ENCODE measurements at regions not wholly inside any gene's neighbourhood (a gene's known extent, or its start where the extent isn't known, plus 50 kb on each side); places are given as distances from the start of the nearest gene placed in this dataset.

GRCh38 chr6:6085928-6086668 lies 79.4 kb upstream of the NRN1 start:
- intact Hi-C loops (cut with micrococcal nuclease) = no loop called here
- Mint-ChIP-seq H3K4me1 (no peaks in the 10 kb centered on the region), H3K27ac (no peak overlapping the region), H3K27me3 (peaks cover 23% of the 10 kb centered on the region), H3K4me3 (no peak overlapping the region), H3K9me3 (ENCODE audit: insufficient read depth) (peaks cover 9% of the 10 kb centered on the region)
- no peak overlapping the region for H2AFZ ChIP-seq (ENCODE audit: insufficient read depth, low read depth, low read length, poor library complexity, severe bottlenecking)
- DNase-seq = no peak
- WGBS (ENCODE audit: insufficient coverage) = no CpG with 5 or more reads among the region's 4 CpGs
- H3K9ac ChIP-seq (ENCODE audit: low read length) = no peak overlapping the region
- H3K79me2 ChIP-seq (ENCODE audit: control insufficient read depth, insufficient read depth, low read length) = no peaks in the 10 kb centered on the region
- H3K9me3 ChIP-seq (ENCODE audit: control extremely low read depth in 1 of 3, control insufficient read depth in 2 of 3, insufficient read depth in 1 of 3, low read length in 2 of 3) = peaks cover 0 to 8% (median 0%) of the 10 kb centered on the region in 3 donors
- H3K4me1 ChIP-seq (ENCODE audit: control insufficient read depth in 2 of 2, insufficient read depth in 2 of 2, low read length in 2 of 2) = no peaks in the 10 kb centered on the region
- no peaks in the 10 kb centered on the region for H4K20me1 ChIP-seq (ENCODE audit: control insufficient read depth, insufficient read depth, low read length, poor library complexity, severe bottlenecking)
- peaks cover 0 to 5% (median 0%) of the 10 kb centered on the region in 4 experiments for H3K27me3 ChIP-seq (replicated peaks in 1 of 4; ENCODE audit: control extremely low read depth in 1 of 4, control insufficient read depth in 3 of 4, insufficient read depth in 4 of 4, low read length in 3 of 4)
- ChIA-PET POLR2A (no interaction called here), CTCF (no interaction called here)
- no peak for TF ChIP-seq EZH2 (IDR thresholded peaks at IDR 0.05; ENCODE audit: borderline replicate concordance, insufficient read depth, low read depth, low read length, poor library complexity, severe bottlenecking)
- TF ChIP-seq, protein P1, sequence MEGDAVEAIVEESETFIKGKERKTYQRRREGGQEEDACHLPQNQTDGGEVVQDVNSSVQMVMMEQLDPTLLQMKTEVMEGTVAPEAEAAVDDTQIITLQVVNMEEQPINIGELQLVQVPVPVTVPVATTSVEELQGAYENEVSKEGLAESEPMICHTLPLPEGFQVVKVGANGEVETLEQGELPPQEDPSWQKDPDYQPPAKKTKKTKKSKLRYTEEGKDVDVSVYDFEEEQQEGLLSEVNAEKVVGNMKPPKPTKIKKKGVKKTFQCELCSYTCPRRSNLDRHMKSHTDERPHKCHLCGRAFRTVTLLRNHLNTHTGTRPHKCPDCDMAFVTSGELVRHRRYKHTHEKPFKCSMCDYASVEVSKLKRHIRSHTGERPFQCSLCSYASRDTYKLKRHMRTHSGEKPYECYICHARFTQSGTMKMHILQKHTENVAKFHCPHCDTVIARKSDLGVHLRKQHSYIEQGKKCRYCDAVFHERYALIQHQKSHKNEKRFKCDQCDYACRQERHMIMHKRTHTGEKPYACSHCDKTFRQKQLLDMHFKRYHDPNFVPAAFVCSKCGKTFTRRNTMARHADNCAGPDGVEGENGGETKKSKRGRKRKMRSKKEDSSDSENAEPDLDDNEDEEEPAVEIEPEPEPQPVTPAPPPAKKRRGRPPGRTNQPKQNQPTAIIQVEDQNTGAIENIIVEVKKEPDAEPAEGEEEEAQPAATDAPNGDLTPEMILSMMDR (IDR thresholded peaks at IDR 0.05) = no peak
- no peak overlapping the region for H3K27ac ChIP-seq (ENCODE audit: low read length in 2 of 2)
- H3K36me3 ChIP-seq (replicated peaks in 1 of 2; ENCODE audit: control extremely low read depth in 1 of 2, control insufficient read depth in 1 of 2, extremely low read depth in 1 of 2, insufficient read depth in 2 of 2, low read length in 1 of 2) = no peaks in the 10 kb centered on the region
- ATAC-seq (ENCODE audit: low read depth) = no peak
- H3K4me3 ChIP-seq (ENCODE audit: control extremely low read depth in 1 of 5, extremely low read depth in 1 of 5, insufficient read depth in 1 of 5, low read depth in 2 of 5, low read length in 4 of 5) = no peak overlapping the region
- no peak overlapping the region for H3K4me2 ChIP-seq (replicated peaks; ENCODE audit: low read depth, low read length, poor library complexity, severe bottlenecking)

DNA sequence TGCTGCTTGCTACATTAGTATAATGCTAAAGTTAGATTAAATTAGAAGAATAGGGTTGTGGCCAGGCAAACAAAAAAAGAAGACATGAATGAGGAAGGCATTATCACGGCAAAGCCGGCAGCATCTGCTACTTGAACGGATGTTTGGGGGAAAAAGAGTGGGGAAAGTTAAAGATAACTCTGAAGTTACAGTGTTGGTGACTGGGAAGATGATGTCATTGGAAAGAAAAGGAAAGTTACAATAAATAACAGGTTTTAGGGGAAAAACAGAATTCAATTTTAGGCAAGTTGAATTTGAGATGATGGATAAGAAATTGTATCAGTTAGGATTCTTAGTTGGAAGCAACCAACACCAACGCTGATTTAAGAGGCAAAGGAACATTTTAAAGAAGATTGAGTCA lies 74.2 kb upstream of the NRN1 start:
- no peak overlapping the region for H3K27ac Mint-ChIP-seq
- peaks cover 9% of the 10 kb centered on the region for H3K9me3 Mint-ChIP-seq (ENCODE audit: insufficient read depth)
- peaks cover 0 to 8% (median 0%) of the 10 kb centered on the region in 3 donors for H3K9me3 ChIP-seq (ENCODE audit: control extremely low read depth in 1 of 3, control insufficient read depth in 2 of 3, insufficient read depth in 1 of 3, low read length in 2 of 3)
- no peaks in the 10 kb centered on the region for H3K36me3 ChIP-seq (replicated peaks in 1 of 2; ENCODE audit: control extremely low read depth in 1 of 2, control insufficient read depth in 1 of 2, extremely low read depth in 1 of 2, insufficient read depth in 2 of 2, low read length in 1 of 2)
- ChIA-PET CTCF (no interaction called here), POLR2A (no interaction called here)
- H3K4me3 ChIP-seq (ENCODE audit: control extremely low read depth in 1 of 5, extremely low read depth in 1 of 5, insufficient read depth in 1 of 5, low read depth in 2 of 5, low read length in 4 of 5) = no peak overlapping the region
- H3K27me3 ChIP-seq (replicated peaks in 1 of 4; ENCODE audit: control extremely low read depth in 1 of 4, control insufficient read depth in 3 of 4, insufficient read depth in 4 of 4, low read length in 3 of 4) = peaks cover 0 to 12% (median 3%) of the 10 kb centered on the region in 4 experiments
- ATAC-seq (ENCODE audit: low read depth) (no peak), DNase-seq (no peak)
- no peaks in the 10 kb centered on the region for H3K79me2 ChIP-seq (ENCODE audit: control insufficient read depth, insufficient read depth, low read length)
- H3K27me3 Mint-ChIP-seq = peaks cover 20% of the 10 kb centered on the region
- H4K20me1 ChIP-seq (ENCODE audit: control insufficient read depth, insufficient read depth, low read length, poor library complexity, severe bottlenecking) = no peaks in the 10 kb centered on the region
- no peak overlapping the region for H3K4me2 ChIP-seq (replicated peaks; ENCODE audit: low read depth, low read length, poor library complexity, severe bottlenecking)
- WGBS (ENCODE audit: insufficient coverage) = 90% methylated on average over 4 of the region's 4 CpGs
- TF ChIP-seq EZH2 (IDR thresholded peaks at IDR 0.05; ENCODE audit: borderline replicate concordance, insufficient read depth, low read depth, low read length, poor library complexity, severe bottlenecking) = no peak
- TF ChIP-seq, protein P1 (IDR thresholded peaks at IDR 0.05) = no peak
- H3K4me1 ChIP-seq (ENCODE audit: control insufficient read depth in 2 of 2, insufficient read depth in 2 of 2, low read length in 2 of 2) = no peaks in the 10 kb centered on the region
- H3K27ac ChIP-seq (ENCODE audit: low read length in 2 of 2) = no peak overlapping the region
- no peak overlapping the region for H3K4me3 Mint-ChIP-seq
- no peaks in the 10 kb centered on the region for H3K4me1 Mint-ChIP-seq
- intact Hi-C loops (cut with micrococcal nuclease) = no loop called here
- no peak overlapping the region for H2AFZ ChIP-seq (ENCODE audit: insufficient read depth, low read depth, low read length, poor library complexity, severe bottlenecking)
- no peak overlapping the region for H3K9ac ChIP-seq (ENCODE audit: low read length)
